ENCODE measurements at regions not wholly inside any gene's neighbourhood (a gene's known extent, or its start where the extent isn't known, plus 50 kb on each side); places are given as distances from the start of the nearest gene placed in this dataset.

DNA sequence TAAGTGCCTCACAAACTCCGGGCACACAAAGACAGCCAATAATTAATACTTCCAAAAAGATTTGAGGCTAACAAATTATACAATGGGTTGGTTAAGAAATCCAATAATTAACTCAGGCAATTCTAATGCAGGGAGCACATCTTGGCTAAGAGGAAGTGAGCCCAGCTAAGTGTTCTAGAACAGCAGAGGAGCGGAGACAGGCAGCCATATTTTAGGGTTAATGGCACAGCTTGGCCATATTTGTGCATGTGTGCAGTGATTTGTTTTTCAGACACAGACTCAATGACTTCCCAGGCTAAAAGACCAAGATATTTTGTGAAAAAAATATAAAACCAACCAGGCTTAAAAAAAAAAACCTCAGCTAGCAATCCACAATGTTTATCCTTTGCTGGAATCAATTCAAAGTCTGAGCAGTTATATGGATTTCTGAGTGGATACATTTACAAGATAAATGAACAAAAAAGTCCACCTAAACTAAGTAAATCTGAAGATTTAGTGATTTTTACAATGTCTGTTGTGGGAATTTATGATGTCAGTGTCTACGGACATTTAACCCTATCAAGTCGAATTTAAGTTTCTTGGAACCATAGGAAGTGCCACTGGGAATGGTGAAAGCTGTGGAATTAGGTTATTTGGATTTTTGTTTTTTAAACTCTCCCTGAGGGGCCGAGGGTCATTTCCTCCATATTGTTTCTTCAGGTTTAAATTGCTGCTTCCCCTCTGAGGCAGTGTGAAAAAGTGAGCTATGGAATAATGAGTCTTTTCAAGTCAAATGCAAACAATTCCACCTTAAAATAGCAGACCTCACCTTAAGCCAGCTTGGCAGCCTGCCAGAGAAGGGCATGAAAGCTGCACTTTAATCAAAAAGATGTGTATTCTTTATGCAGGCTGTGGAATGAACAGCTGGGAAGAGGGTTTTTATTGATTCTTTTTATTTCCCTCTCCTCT is 413.7 kb upstream of the TBL1XR1 start:
- Mint-ChIP-seq H3K9me3 (peaks cover 0 to 4% (median 3%) of the 10 kb centered on the region in 3 donors), H3K27ac (no peak overlapping the region), H3K4me3 (no peak overlapping the region), H3K4me1 (peaks cover 16 to 24% (median 23%) of the 10 kb centered on the region in 3 donors), H3K36me3 (no peaks in the 10 kb centered on the region), H3K27me3 (no peaks in the 10 kb centered on the region)
- Histone ChIP-seq H3K4me1 (ENCODE audit: control insufficient read depth in 1 of 2, extremely low read depth in 1 of 2, insufficient read depth in 2 of 2, low read length in 2 of 2) (peaks cover 2 to 6% of the 10 kb centered on the region in 2 experiments), H3K4me3 (ENCODE audit: control insufficient read depth in 1 of 2, extremely low read depth in 1 of 2, low read length in 1 of 2) (no peak overlapping the region), H3K27me3 (replicated peaks in 1 of 2; ENCODE audit: control insufficient read depth in 2 of 2, extremely low read depth in 1 of 2, insufficient read depth in 2 of 2, low read length in 1 of 2) (no peaks in the 10 kb centered on the region), H3K9me3 (no peaks in the 10 kb centered on the region), H3K27ac (ENCODE audit: low read length) (no peak overlapping the region), H3K36me3 (ENCODE audit: control insufficient read depth in 2 of 2, extremely low read depth in 1 of 2, insufficient read depth in 1 of 2, low read length in 1 of 2) (no peaks in the 10 kb centered on the region)
- POLR2A ChIA-PET: interaction anchor here in 1 of 2 donors (0.6 kb wide), 1 partner anchor 116 kb away, joined by 4 read pairs; no protein-coding TSS in a partner anchor
- WGBS (ENCODE audit: insufficient coverage): 60% methylated on average over 1 of the region's 5 CpGs
- CTCF ChIA-PET: interaction anchor here in 1 of 2 donors (0.7 kb wide), 1 partner anchor 16 kb away, joined by 3 read pairs; no protein-coding TSS in a partner anchor
- ATAC-seq (replicated peaks in 1 of 4) (no peak), DNase-seq (peak in 19 of 35 experiments; percentile 6 to 54 (median 28))

- ATAC-seq (replicated peaks in 1 of 4): no peak
- peaks cover 14 to 22% (median 20%) of the 10 kb centered on the region in 3 donors for H3K4me1 Mint-ChIP-seq
- H3K36me3 ChIP-seq (ENCODE audit: control insufficient read depth in 2 of 2, extremely low read depth in 1 of 2, insufficient read depth in 1 of 2, low read length in 1 of 2): no peaks in the 10 kb centered on the region
- no peak for DNase-seq
- no peaks in the 10 kb centered on the region for H3K27me3 Mint-ChIP-seq
- no peak overlapping the region for H3K4me3 ChIP-seq (ENCODE audit: control insufficient read depth in 1 of 2, extremely low read depth in 1 of 2, low read length in 1 of 2)
- H3K9me3 ChIP-seq: no peaks in the 10 kb centered on the region
- H3K27ac ChIP-seq (ENCODE audit: low read length): no peak overlapping the region
- POLR2A ChIA-PET: no interaction called here
- H3K4me3 Mint-ChIP-seq: no peak overlapping the region
- H3K4me1 ChIP-seq (ENCODE audit: control insufficient read depth in 1 of 2, extremely low read depth in 1 of 2, insufficient read depth in 2 of 2, low read length in 2 of 2): peaks cover 2 to 6% of the 10 kb centered on the region in 2 experiments
- CTCF ChIA-PET: interaction anchor here in 1 of 2 donors (0.7 kb wide), 1 partner anchor 17 kb away, joined by 3 read pairs; no protein-coding TSS in a partner anchor
- peaks cover 0 to 4% (median 3%) of the 10 kb centered on the region in 3 donors for H3K9me3 Mint-ChIP-seq
- H3K27ac Mint-ChIP-seq: no peak overlapping the region
- H3K27me3 ChIP-seq (replicated peaks in 1 of 2; ENCODE audit: control insufficient read depth in 2 of 2, extremely low read depth in 1 of 2, insufficient read depth in 2 of 2, low read length in 1 of 2): no peaks in the 10 kb centered on the region
- H3K36me3 Mint-ChIP-seq: no peaks in the 10 kb centered on the region
- 90% methylated on average over 3 of the region's 6 CpGs for WGBS (ENCODE audit: insufficient coverage)
These were observed 414.6 kb upstream of the TBL1XR1 start for GRCh38 chr3:177611752-177612334.

DNA sequence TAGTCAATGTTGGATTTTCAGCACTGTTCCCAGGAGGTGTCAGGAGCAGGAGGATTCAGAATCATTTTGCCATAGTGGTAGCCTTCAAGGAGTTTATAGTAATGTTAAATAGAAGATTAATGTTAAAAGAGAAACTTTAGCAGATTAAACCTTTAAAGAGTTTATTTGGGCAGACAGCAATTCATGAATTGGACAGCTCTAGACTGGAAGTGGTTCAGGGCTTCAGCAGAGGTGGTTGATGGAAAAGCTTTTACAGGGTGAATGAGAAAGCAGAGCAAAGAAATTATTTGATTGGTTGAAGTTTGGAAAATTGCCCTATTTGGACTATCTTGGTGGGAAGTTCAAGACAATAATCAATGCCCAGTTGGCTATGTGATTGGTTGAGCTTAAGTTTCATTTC is 416.6 kb upstream of the TBL1XR1 start:
- peaks cover 13 to 19% (median 14%) of the 10 kb centered on the region in 3 donors for H3K4me1 Mint-ChIP-seq
- Histone ChIP-seq H3K36me3 (ENCODE audit: control insufficient read depth in 2 of 2, extremely low read depth in 1 of 2, insufficient read depth in 1 of 2, low read length in 1 of 2) (no peaks in the 10 kb centered on the region), H3K9me3 (no peaks in the 10 kb centered on the region), H3K27ac (ENCODE audit: low read length) (no peak overlapping the region), H3K4me3 (ENCODE audit: control insufficient read depth in 1 of 2, extremely low read depth in 1 of 2, low read length in 1 of 2) (no peak overlapping the region), H3K27me3 (replicated peaks in 1 of 2; ENCODE audit: control insufficient read depth in 2 of 2, extremely low read depth in 1 of 2, insufficient read depth in 2 of 2, low read length in 1 of 2) (no peaks in the 10 kb centered on the region), H3K4me1 (ENCODE audit: control insufficient read depth in 1 of 2, extremely low read depth in 1 of 2, insufficient read depth in 2 of 2, low read length in 2 of 2) (peaks cover 2 to 6% of the 10 kb centered on the region in 2 experiments)
- H3K9me3 Mint-ChIP-seq: peaks cover 0 to 4% (median 3%) of the 10 kb centered on the region in 3 donors
- no peak for ATAC-seq (replicated peaks in 1 of 4)
- ChIA-PET CTCF (no interaction called here), POLR2A (interaction anchor here in 1 of 2 donors (0.7 kb wide), 1 partner anchor 86 kb away, joined by 6 read pairs; no protein-coding TSS in a partner anchor)
- no peak overlapping the region for H3K4me3 Mint-ChIP-seq
- no peaks in the 10 kb centered on the region for H3K27me3 Mint-ChIP-seq
- DNase-seq: no peak
- no peaks in the 10 kb centered on the region for H3K36me3 Mint-ChIP-seq
- no peak overlapping the region for H3K27ac Mint-ChIP-seq

DNA sequence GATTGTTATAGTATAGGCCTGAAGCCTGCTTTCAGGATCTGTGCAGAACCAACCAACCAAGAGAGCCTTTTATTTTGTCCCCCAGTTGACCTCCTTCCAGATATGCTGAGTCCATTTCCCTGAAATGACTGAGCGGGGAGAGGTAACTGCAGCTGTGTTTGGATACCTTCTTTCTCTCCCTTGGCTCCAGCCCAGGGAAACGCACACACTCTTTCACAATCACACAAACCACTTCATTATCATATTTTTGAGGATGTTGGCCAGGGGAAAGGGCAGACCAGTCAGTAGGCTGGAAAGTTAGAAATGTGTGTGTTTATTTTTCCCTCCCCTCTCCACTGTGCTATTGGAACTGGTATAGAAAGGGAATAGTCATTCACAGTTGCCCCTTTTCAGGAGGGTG is 417.7 kb upstream of the TBL1XR1 start:
- WGBS (ENCODE audit: insufficient coverage): no CpG with 5 or more reads among the region's 2 CpGs
- Histone ChIP-seq H3K27me3 (replicated peaks in 1 of 2; ENCODE audit: control insufficient read depth in 2 of 2, extremely low read depth in 1 of 2, insufficient read depth in 2 of 2, low read length in 1 of 2) (no peaks in the 10 kb centered on the region), H3K9me3 (no peaks in the 10 kb centered on the region), H3K36me3 (ENCODE audit: control insufficient read depth in 2 of 2, extremely low read depth in 1 of 2, insufficient read depth in 1 of 2, low read length in 1 of 2) (no peaks in the 10 kb centered on the region), H3K27ac (ENCODE audit: low read length) (no peak overlapping the region), H3K4me3 (ENCODE audit: control insufficient read depth in 1 of 2, extremely low read depth in 1 of 2, low read length in 1 of 2) (no peak overlapping the region), H3K4me1 (ENCODE audit: control insufficient read depth in 1 of 2, extremely low read depth in 1 of 2, insufficient read depth in 2 of 2, low read length in 2 of 2) (peaks cover 2 to 6% of the 10 kb centered on the region in 2 experiments)
- Mint-ChIP-seq H3K9me3 (peaks cover 0 to 4% (median 3%) of the 10 kb centered on the region in 3 donors), H3K36me3 (no peaks in the 10 kb centered on the region), H3K4me3 (no peak overlapping the region), H3K4me1 (peaks cover 13 to 19% (median 14%) of the 10 kb centered on the region in 3 donors), H3K27ac (no peak overlapping the region), H3K27me3 (no peaks in the 10 kb centered on the region)
- ATAC-seq (replicated peaks in 1 of 4) (no peak), DNase-seq (no peak)
- CTCF ChIA-PET: interaction anchor here (0.6 to 1.3 kb wide), 3 partner anchors 8 to 508 kb away, joined by 3 read pairs; no protein-coding TSS in a partner anchor
- POLR2A ChIA-PET: interaction anchor here in 1 of 2 donors (0.7 kb wide), 1 partner anchor 188 kb away, joined by 9 read pairs; no protein-coding TSS in a partner anchor

DNA sequence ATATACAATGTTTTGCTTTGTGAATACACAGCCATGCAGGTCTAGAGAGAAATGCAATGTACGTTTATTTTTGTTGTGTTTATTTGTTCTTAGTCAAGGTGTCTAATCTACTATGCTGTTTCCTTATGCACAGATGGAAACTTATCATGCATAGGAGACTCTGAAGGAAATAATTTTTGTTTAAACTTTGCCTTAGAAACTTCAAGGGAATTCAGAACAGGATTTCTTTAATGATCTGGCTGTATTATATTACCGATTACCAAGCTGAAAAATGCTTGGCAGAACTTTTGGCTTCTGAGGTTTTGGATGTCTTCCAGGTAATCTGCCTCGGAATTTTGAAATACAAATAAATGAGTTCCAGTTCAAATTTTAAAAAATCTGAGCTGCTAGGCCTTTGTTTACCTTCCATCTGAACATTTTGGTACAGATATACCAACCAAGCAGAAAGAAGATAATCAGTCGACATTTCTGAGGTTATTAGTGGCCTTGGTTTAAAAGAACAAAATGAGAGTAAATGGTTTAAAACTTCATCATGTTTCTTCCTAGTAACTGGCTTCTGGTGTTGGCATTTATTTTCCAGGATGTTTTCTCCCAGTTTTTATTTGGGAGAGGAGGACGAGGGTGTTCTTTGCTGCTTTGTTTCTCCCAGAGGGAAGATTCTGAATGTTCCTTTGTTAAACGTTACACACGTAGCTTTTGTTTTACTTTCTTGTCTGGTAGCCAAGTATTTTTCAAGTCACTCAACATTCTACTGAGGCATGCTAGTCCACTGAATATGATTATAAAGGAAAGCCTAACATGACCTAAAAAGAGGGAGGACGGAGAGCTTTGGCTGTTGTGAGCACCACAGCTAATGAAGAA is 421.8 kb upstream of the TBL1XR1 start:
- ATAC-seq (replicated peaks in 1 of 4) (no peak), DNase-seq (no peak)
- Mint-ChIP-seq H3K4me3 (no peak overlapping the region), H3K9me3 (peaks cover 0 to 3% (median 0%) of the 10 kb centered on the region in 3 donors), H3K27ac (no peak overlapping the region), H3K4me1 (peaks cover 5 to 15% (median 13%) of the 10 kb centered on the region in 3 donors), H3K27me3 (no peaks in the 10 kb centered on the region), H3K36me3 (no peaks in the 10 kb centered on the region)
- ChIA-PET CTCF (interaction anchor here in 1 of 2 donors (0.7 kb wide), 1 partner anchor 46 kb away, joined by 3 read pairs; no protein-coding TSS in a partner anchor), POLR2A (no interaction called here)
- H3K36me3 ChIP-seq (ENCODE audit: control insufficient read depth in 2 of 2, extremely low read depth in 1 of 2, insufficient read depth in 1 of 2, low read length in 1 of 2): no peaks in the 10 kb centered on the region
- no peak overlapping the region for H3K4me3 ChIP-seq (ENCODE audit: control insufficient read depth in 1 of 2, extremely low read depth in 1 of 2, low read length in 1 of 2)
- no peaks in the 10 kb centered on the region for H3K9me3 ChIP-seq
- H3K27ac ChIP-seq (ENCODE audit: low read length): no peak overlapping the region
- WGBS (ENCODE audit: insufficient coverage): 100% methylated on average over 1 of the region's 8 CpGs
- no peaks in the 10 kb centered on the region for H3K4me1 ChIP-seq (ENCODE audit: control insufficient read depth in 1 of 2, extremely low read depth in 1 of 2, insufficient read depth in 2 of 2, low read length in 2 of 2)
- no peaks in the 10 kb centered on the region for H3K27me3 ChIP-seq (replicated peaks in 1 of 2; ENCODE audit: control insufficient read depth in 2 of 2, extremely low read depth in 1 of 2, insufficient read depth in 2 of 2, low read length in 1 of 2)
